Coronary artery (tissue), 2 donors: ENCODE measurements at regions not wholly inside any gene's neighbourhood (a gene's known extent, or its start where the extent isn't known, plus 50 kb on each side); places are given as distances from the start of the nearest gene placed in this dataset.
"Not testable (repeated sequence)": the region's sequence is repeated elsewhere in the genome, so short reads cannot be mapped to it uniquely, and the experiment has no call there.

ENCODE experiments used
- DNase-seq: peaks from one replicate; pipeline ENCODE4 v3.0.0-alpha.2; 2017; ENCODE audit warnings: low spot score
- H3K27ac ChIP-seq, 2 donors: fragments of 200-600 bp; sonication (generic); one replicate each; pipeline ENCODE4 v1.5.1; 2016 to 2019
- H3K4me3 ChIP-seq: fragments of 200-600 bp; sonication (generic); 2 replicates; pipeline ENCODE4 v1.5.1; 2016; ENCODE audit warnings: mild to moderate bottlenecking, moderate library complexity
- CTCF ChIP-seq: fragments of 200-600 bp; sonication (generic); IDR thresholded peaks from one replicate; pipeline ENCODE4 v1.5.1; 2019; ENCODE audit warnings: antibody characterized with exemption

- H3K4me3 ChIP-seq, result no peak overlapping the region
- DNase-seq, result no peak
- no peak for TF ChIP-seq CTCF
- no peak overlapping the region for H3K27ac ChIP-seq
Observed at GRCh38 chr7:118389629-118390028, 165.1 kb downstream of the ANKRD7 start.

- Histone ChIP-seq H3K27ac (no peak overlapping the region), H3K4me3 (no peak overlapping the region)
- no peak for TF ChIP-seq CTCF
- DNase-seq, result no peak
Observed at GRCh38 chr7:118404211-118404610, 179.7 kb downstream of the ANKRD7 start.

GRCh38 chr7:118418433-118418832, 193.9 kb downstream of the ANKRD7 start:
- TF ChIP-seq CTCF, result no peak
- DNase-seq, result no peak
- H3K27ac ChIP-seq, result no peak overlapping the region
- H3K4me3 ChIP-seq, result no peak overlapping the region

GRCh38 chr7:118420888-118421287, 196.4 kb downstream of the ANKRD7 start:
- no peak overlapping the region for H3K4me3 ChIP-seq
- no peak for TF ChIP-seq CTCF
- DNase-seq, result no peak
- no peak overlapping the region for H3K27ac ChIP-seq

GRCh38 chr7:118429141-118429540, 204.6 kb downstream of the ANKRD7 start:
- no peak for DNase-seq
- no peak for TF ChIP-seq CTCF

GRCh38 chr7:118436663-118437062, 212.2 kb downstream of the ANKRD7 start:
- Histone ChIP-seq H3K4me3 (no peak overlapping the region), H3K27ac (no peak overlapping the region)
- TF ChIP-seq CTCF, result no peak
- DNase-seq, result no peak

More at GRCh38 chr7:118429141-118429540, 204.6 kb downstream of the ANKRD7 start:
- Histone ChIP-seq H3K4me3 (no peak overlapping the region), H3K27ac (no peak overlapping the region)

GRCh38 chr7:118449030-118449429, 224.5 kb downstream of the ANKRD7 start:
- H3K4me3 ChIP-seq, H3K27ac ChIP-seq, DNase-seq: not testable (repeated sequence)
